GM23248 (cell line): ENCODE measurements at regions not wholly inside any gene's neighbourhood (a gene's known extent, or its start where the extent isn't known, plus 50 kb on each side); places are given as distances from the start of the nearest gene placed in this dataset.

ENCODE experiments used
- EZH2 ChIP-seq: fragments of 200-600 bp; sonication (generic); IDR thresholded peaks from 2 replicates; pipeline ENCODE4 v1.6.1; 2018; ENCODE audit warnings: antibody characterized with exemption, mild to moderate bottlenecking; ENCODE audit not compliant: insufficient read depth, poor library complexity, severe bottlenecking
- EZH2phosphoT487 ChIP-seq: fragments of 200-600 bp; sonication (generic); IDR thresholded peaks from 2 replicates; pipeline ENCODE4 v1.6.1; 2018; ENCODE audit warnings: antibody characterized with exemption, moderate library complexity, mild to moderate bottlenecking, low read depth; ENCODE audit not compliant: insufficient read depth

DNA sequence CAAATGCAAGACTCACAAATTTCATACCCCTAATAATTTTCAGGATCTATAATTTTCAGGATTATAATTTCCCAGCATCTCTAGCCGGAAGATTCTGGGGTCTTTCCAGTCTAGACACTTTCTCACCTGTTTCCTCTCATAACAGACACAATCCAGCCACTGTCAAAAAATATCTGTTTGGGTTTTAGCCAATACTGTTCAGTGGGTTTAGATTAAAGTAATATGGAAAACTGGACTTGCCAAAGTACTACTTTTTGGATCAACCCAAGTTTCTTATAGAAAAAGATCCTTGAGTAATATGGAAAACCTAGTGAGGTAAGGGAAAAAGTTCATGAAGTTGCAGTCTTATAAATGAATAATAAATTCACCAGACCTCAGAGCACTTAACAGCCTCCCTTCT, 62.1 kb upstream of the NEBL start:
- TF ChIP-seq EZH2: no peak
- no peak for TF ChIP-seq EZH2phosphoT487
